ENCODE measurements at regions not wholly inside any gene's neighbourhood (a gene's known extent, or its start where the extent isn't known, plus 50 kb on each side); places are given as distances from the start of the nearest gene placed in this dataset.

GRCh38 chr6:144471986-144472385 is 186.9 kb downstream of the UTRN start:
- no peak overlapping the region for H3K9ac ChIP-seq (ENCODE audit: low read length)
- H3K27me3 ChIP-seq (ENCODE audit: control insufficient read depth, insufficient read depth, low read length) = no peaks in the 10 kb centered on the region
- H3K36me3 ChIP-seq (ENCODE audit: control insufficient read depth, insufficient read depth, low read length) = no peaks in the 10 kb centered on the region
- H3K4me3 ChIP-seq (ENCODE audit: low read length) = no peak overlapping the region
- no peaks in the 10 kb centered on the region for H3K9me3 ChIP-seq (ENCODE audit: control insufficient read depth, low read length)
- H3K4me1 ChIP-seq (ENCODE audit: control insufficient read depth, insufficient read depth, low read length) = no peaks in the 10 kb centered on the region

GRCh38 chr6:144474290-144474689 is 189.2 kb downstream of the UTRN start:
- Histone ChIP-seq H3K4me1 (ENCODE audit: control insufficient read depth, insufficient read depth, low read length) (no peaks in the 10 kb centered on the region), H3K27me3 (ENCODE audit: control insufficient read depth, insufficient read depth, low read length) (no peaks in the 10 kb centered on the region), H3K4me3 (ENCODE audit: low read length) (no peak overlapping the region), H3K9me3 (ENCODE audit: control insufficient read depth, low read length) (no peaks in the 10 kb centered on the region), H3K36me3 (ENCODE audit: control insufficient read depth, insufficient read depth, low read length) (no peaks in the 10 kb centered on the region), H3K9ac (ENCODE audit: low read length) (no peak overlapping the region)

GRCh38 chr6:144474904-144475303 is 189.8 kb downstream of the UTRN start:
- Histone ChIP-seq H3K4me1 (ENCODE audit: control insufficient read depth, insufficient read depth, low read length) (no peaks in the 10 kb centered on the region), H3K4me3 (ENCODE audit: low read length) (no peak overlapping the region), H3K9ac (ENCODE audit: low read length) (no peak overlapping the region), H3K27me3 (ENCODE audit: control insufficient read depth, insufficient read depth, low read length) (no peaks in the 10 kb centered on the region), H3K36me3 (ENCODE audit: control insufficient read depth, insufficient read depth, low read length) (no peaks in the 10 kb centered on the region), H3K9me3 (ENCODE audit: control insufficient read depth, low read length) (no peaks in the 10 kb centered on the region)

GRCh38 chr6:144475411-144475810 is 190.3 kb downstream of the UTRN start:
- no peaks in the 10 kb centered on the region for H3K9me3 ChIP-seq (ENCODE audit: control insufficient read depth, low read length)
- H3K4me1 ChIP-seq (ENCODE audit: control insufficient read depth, insufficient read depth, low read length) = no peaks in the 10 kb centered on the region
- H3K36me3 ChIP-seq (ENCODE audit: control insufficient read depth, insufficient read depth, low read length) = no peaks in the 10 kb centered on the region
- no peaks in the 10 kb centered on the region for H3K27me3 ChIP-seq (ENCODE audit: control insufficient read depth, insufficient read depth, low read length)
- no peak overlapping the region for H3K9ac ChIP-seq (ENCODE audit: low read length)
- H3K4me3 ChIP-seq (ENCODE audit: low read length) = no peak overlapping the region

- Histone ChIP-seq H3K27me3 (ENCODE audit: control insufficient read depth, insufficient read depth, low read length) (no peaks in the 10 kb centered on the region), H3K9me3 (ENCODE audit: control insufficient read depth, low read length) (no peaks in the 10 kb centered on the region), H3K4me3 (ENCODE audit: low read length) (no peak overlapping the region), H3K36me3 (ENCODE audit: control insufficient read depth, insufficient read depth, low read length) (no peaks in the 10 kb centered on the region), H3K9ac (ENCODE audit: low read length) (no peak overlapping the region), H3K4me1 (ENCODE audit: control insufficient read depth, insufficient read depth, low read length) (no peaks in the 10 kb centered on the region)
Measured at GRCh38 chr6:144476286-144476685, 191.2 kb downstream of the UTRN start.

- H3K9ac ChIP-seq (ENCODE audit: low read length) = no peak overlapping the region
- no peaks in the 10 kb centered on the region for H3K4me1 ChIP-seq (ENCODE audit: control insufficient read depth, insufficient read depth, low read length)
- H3K36me3 ChIP-seq (ENCODE audit: control insufficient read depth, insufficient read depth, low read length) = no peaks in the 10 kb centered on the region
- H3K4me3 ChIP-seq (ENCODE audit: low read length) = no peak overlapping the region
- no peaks in the 10 kb centered on the region for H3K27me3 ChIP-seq (ENCODE audit: control insufficient read depth, insufficient read depth, low read length)
- H3K9me3 ChIP-seq (ENCODE audit: control insufficient read depth, low read length) = no peaks in the 10 kb centered on the region
Measured at GRCh38 chr6:144477396-144477795, 192.3 kb downstream of the UTRN start.

GRCh38 chr6:144477856-144478255 is 192.7 kb downstream of the UTRN start:
- Histone ChIP-seq H3K36me3 (ENCODE audit: control insufficient read depth, insufficient read depth, low read length) (no peaks in the 10 kb centered on the region), H3K4me3 (ENCODE audit: low read length) (no peak overlapping the region)

GRCh38 chr6:144478483-144478882 is 193.3 kb downstream of the UTRN start:
- no peak overlapping the region for H3K4me3 ChIP-seq (ENCODE audit: low read length)
- H3K36me3 ChIP-seq (ENCODE audit: control insufficient read depth, insufficient read depth, low read length) = no peaks in the 10 kb centered on the region
- no peak overlapping the region for H3K9ac ChIP-seq (ENCODE audit: low read length)
- H3K27me3 ChIP-seq (ENCODE audit: control insufficient read depth, insufficient read depth, low read length) = no peaks in the 10 kb centered on the region
- H3K9me3 ChIP-seq (ENCODE audit: control insufficient read depth, low read length) = no peaks in the 10 kb centered on the region
- H3K4me1 ChIP-seq (ENCODE audit: control insufficient read depth, insufficient read depth, low read length) = no peaks in the 10 kb centered on the region

More at GRCh38 chr6:144477856-144478255, 192.7 kb downstream of the UTRN start:
- Histone ChIP-seq H3K9me3 (ENCODE audit: control insufficient read depth, low read length) (no peaks in the 10 kb centered on the region), H3K4me1 (ENCODE audit: control insufficient read depth, insufficient read depth, low read length) (no peaks in the 10 kb centered on the region), H3K9ac (ENCODE audit: low read length) (no peak overlapping the region), H3K27me3 (ENCODE audit: control insufficient read depth, insufficient read depth, low read length) (no peaks in the 10 kb centered on the region)

GRCh38 chr6:144479991-144480390 is 194.9 kb downstream of the UTRN start:
- Histone ChIP-seq H3K36me3 (ENCODE audit: control insufficient read depth, insufficient read depth, low read length) (no peaks in the 10 kb centered on the region), H3K4me1 (ENCODE audit: control insufficient read depth, insufficient read depth, low read length) (no peaks in the 10 kb centered on the region), H3K4me3 (ENCODE audit: low read length) (no peak overlapping the region)

GRCh38 chr6:144480473-144480872 is 195.3 kb downstream of the UTRN start:
- Histone ChIP-seq H3K4me1 (ENCODE audit: control insufficient read depth, insufficient read depth, low read length) (no peaks in the 10 kb centered on the region), H3K36me3 (ENCODE audit: control insufficient read depth, insufficient read depth, low read length) (no peaks in the 10 kb centered on the region), H3K9ac (ENCODE audit: low read length) (no peak overlapping the region), H3K4me3 (ENCODE audit: low read length) (no peak overlapping the region), H3K9me3 (ENCODE audit: control insufficient read depth, low read length) (no peaks in the 10 kb centered on the region), H3K27me3 (ENCODE audit: control insufficient read depth, insufficient read depth, low read length) (no peaks in the 10 kb centered on the region)

More at GRCh38 chr6:144479991-144480390, 194.9 kb downstream of the UTRN start:
- Histone ChIP-seq H3K9me3 (ENCODE audit: control insufficient read depth, low read length) (no peaks in the 10 kb centered on the region), H3K27me3 (ENCODE audit: control insufficient read depth, insufficient read depth, low read length) (no peaks in the 10 kb centered on the region), H3K9ac (ENCODE audit: low read length) (no peak overlapping the region)

- Histone ChIP-seq H3K9ac (ENCODE audit: low read length) (no peak overlapping the region), H3K36me3 (ENCODE audit: control insufficient read depth, insufficient read depth, low read length) (no peaks in the 10 kb centered on the region), H3K27me3 (ENCODE audit: control insufficient read depth, insufficient read depth, low read length) (no peaks in the 10 kb centered on the region), H3K9me3 (ENCODE audit: control insufficient read depth, low read length) (no peaks in the 10 kb centered on the region), H3K4me1 (ENCODE audit: control insufficient read depth, insufficient read depth, low read length) (no peaks in the 10 kb centered on the region), H3K4me3 (ENCODE audit: low read length) (no peak overlapping the region)
Measured at GRCh38 chr6:144481527-144481926, 196.4 kb downstream of the UTRN start.

GRCh38 chr6:144482142-144482541 is 197.0 kb downstream of the UTRN start:
- Histone ChIP-seq H3K36me3 (ENCODE audit: control insufficient read depth, insufficient read depth, low read length) (no peaks in the 10 kb centered on the region), H3K9me3 (ENCODE audit: control insufficient read depth, low read length) (no peaks in the 10 kb centered on the region), H3K4me1 (ENCODE audit: control insufficient read depth, insufficient read depth, low read length) (no peaks in the 10 kb centered on the region), H3K27me3 (ENCODE audit: control insufficient read depth, insufficient read depth, low read length) (no peaks in the 10 kb centered on the region), H3K9ac (ENCODE audit: low read length) (no peak overlapping the region), H3K4me3 (ENCODE audit: low read length) (no peak overlapping the region)

- Histone ChIP-seq H3K9me3 (ENCODE audit: control insufficient read depth, low read length) (no peaks in the 10 kb centered on the region), H3K4me1 (ENCODE audit: control insufficient read depth, insufficient read depth, low read length) (no peaks in the 10 kb centered on the region), H3K27me3 (ENCODE audit: control insufficient read depth, insufficient read depth, low read length) (no peaks in the 10 kb centered on the region), H3K4me3 (ENCODE audit: low read length) (no peak overlapping the region), H3K9ac (ENCODE audit: low read length) (no peak overlapping the region), H3K36me3 (ENCODE audit: control insufficient read depth, insufficient read depth, low read length) (peaks cover 6% of the 10 kb centered on the region)
Measured at GRCh38 chr6:144485531-144485930, 200.4 kb downstream of the UTRN start.

All from mucosa of stomach (tissue), 1 donor.